ENCODE measurements at regions not wholly inside any gene's neighbourhood (a gene's known extent, or its start where the extent isn't known, plus 50 kb on each side); places are given as distances from the start of the nearest gene placed in this dataset.

DNA sequence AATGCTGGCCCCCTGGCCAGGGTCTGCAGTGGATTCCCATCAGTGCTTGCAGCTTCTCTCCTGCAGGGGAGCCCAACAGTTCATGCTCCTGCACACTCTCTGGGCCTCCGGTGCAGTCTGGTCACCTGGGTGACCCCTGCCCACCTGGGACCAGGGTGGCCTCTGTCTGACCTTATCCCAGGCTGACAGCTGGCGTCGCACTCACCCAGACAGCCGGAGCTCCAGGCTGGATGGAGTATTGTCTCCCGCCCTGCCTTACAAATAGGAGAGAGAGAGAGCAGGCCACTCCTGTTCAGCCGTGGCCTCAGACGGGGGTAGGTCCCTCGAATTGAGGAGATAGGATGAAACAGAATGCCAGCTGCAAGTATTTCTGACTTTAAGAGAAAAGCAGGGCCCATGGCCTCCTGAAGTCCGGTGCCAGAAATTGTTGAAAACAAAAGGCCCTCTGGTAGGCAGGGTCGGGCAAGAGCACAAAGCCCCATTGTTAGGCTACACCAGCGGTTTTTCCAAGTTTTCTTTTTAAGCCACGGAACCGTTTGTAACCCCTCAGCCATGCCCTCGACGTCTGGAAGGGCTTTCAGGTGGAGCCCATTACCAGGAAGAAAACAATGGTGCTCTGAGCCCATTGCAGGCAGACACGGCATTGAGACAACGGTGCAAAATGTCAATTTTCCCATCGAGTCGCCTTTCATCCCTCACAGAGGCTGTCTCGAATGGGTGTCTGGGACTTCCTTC is 258.4 kb downstream of the BCL11A start:
- DNase-seq: no peak

DNA sequence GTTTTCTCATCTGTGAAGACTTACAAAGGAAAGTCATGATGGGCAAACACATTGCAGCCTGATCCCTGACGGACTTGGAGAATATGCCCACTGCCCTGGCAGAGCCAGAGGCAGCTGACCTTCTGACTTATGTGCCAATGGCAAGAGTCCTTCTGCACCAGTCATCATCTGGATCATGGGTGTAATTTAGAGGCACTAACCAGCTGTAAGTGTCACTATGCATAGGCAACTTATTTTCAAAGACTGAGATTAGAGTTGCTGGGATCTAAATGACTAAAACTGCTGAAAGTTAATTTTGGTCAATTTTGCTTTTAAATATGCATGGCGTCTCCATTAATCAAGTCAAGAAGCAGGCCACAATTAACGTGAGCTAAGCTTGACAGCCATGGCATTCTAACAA is 261.2 kb downstream of the BCL11A start:
- DNase-seq: no peak

GRCh38 chr2:60290509-60290908 is 262.9 kb downstream of the BCL11A start:
- DNase-seq: no peak

GRCh38 chr2:60285626-60286316 is 267.7 kb downstream of the BCL11A start:
- no peak for DNase-seq

GRCh38 chr2:60283626-60284025 is 269.8 kb downstream of the BCL11A start:
- no peak for DNase-seq

- DNase-seq: no peak
Measured at GRCh38 chr2:60282886-60283285, 270.6 kb downstream of the BCL11A start.

DNA sequence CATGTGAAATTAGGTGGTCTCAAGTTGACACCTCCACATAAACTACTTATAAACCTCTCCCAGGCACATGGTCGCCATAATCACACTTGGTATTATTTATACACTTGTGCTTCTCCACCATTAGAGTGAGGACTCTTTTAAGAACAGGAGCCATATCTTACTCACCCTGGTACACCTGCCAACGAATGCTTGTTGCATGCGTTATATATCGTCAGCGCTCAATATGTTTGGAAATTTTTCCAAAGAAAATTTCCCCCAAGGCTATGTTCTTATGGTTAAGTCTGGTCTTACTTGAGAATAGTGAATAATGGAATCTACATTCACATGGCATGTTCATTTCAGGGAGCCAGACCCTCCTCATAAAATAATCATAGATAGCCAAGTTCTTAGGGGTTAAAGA is 271.7 kb downstream of the BCL11A start:
- no peak for DNase-seq

DNA sequence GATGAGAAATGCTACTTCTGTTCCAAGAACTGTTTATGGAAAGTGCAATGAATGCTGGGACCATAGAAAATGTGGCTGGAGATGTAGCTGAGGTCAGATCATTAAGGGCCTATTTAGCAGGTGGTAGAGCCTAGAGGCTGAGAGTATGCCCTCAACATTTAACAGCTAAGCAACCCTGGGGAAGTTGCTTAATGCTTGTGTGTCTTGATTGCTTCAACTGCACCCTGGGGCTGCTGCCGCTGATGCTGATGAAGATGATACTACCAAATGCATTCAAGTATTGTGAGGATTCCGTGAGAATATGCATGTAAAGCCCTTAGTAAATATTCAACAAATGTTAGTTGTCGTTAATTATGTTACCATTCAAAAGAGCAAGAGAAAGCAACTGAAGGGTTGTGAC is 273.2 kb downstream of the BCL11A start:
- no peak for DNase-seq

GRCh38 chr2:60278906-60279305 is 274.5 kb downstream of the BCL11A start:
- no peak for DNase-seq

GRCh38 chr2:60275958-60276357 is 277.5 kb downstream of the BCL11A start:
- DNase-seq: no peak

DNA sequence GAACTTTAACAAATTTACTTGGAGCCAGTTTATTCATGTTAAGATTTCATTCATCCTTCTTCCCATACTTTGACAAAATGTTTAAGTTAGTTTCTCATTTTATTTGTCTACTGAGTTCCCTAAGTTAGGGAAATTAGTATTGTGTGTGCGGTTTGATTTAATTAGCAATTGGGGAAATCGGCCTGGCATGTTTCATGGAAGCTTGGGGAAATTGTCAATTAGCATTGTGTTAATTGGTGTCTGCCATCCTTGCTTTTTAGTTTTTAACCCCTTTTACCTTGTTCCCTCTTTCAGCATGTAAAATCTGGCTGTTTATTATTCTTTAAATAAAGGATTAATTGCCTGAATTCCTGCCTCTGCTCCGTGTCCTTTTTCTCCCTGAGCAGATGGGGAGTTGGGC is 279.6 kb downstream of the BCL11A start:
- DNase-seq: no peak

GRCh38 chr2:60271713-60272112 is 281.7 kb downstream of the BCL11A start:
- DNase-seq: no peak

DNA sequence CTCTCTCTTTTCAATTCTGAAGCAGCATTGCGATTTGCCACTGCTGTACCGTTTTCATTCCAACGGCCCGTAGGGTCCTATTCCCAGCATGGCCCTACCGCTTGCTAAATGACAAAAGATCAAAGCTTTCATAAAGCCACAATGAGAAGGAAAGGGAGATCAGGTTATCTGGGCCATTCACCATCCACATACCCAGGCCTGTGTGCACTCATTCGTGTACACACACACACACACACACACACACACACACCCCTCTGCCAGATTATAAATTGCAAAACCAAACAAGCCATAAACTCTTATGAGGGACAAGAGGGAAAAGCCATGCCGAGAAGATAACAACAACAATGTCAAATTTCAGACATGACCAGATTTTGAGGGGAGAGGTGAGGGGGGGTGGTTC is 282.3 kb downstream of the BCL11A start:
- DNase-seq: no peak

GRCh38 chr2:60268661-60269060 is 284.8 kb downstream of the BCL11A start:
- no peak for DNase-seq

DNA sequence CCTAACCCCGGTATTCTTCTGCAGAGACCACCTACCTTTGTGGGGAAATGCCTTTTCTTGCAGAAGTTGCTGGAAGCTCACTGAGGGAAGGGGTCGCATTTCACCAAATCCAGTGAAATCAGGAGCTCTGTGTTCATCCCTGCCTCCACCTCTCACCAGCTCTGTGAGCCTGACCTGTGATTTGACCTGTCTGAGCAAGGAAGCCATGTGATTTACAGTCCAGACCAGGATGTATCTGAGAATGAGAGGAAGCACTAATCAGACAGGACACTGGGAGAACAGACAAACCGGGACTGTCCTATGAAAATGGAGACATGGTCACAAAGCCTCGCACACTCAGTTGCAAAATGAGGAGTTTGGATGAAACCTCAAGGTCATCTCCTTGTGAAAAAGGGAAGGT is 285.4 kb downstream of the BCL11A start:
- no peak for DNase-seq

GRCh38 chr2:60267122-60267521 is 286.3 kb downstream of the BCL11A start:
- DNase-seq: no peak

DNA sequence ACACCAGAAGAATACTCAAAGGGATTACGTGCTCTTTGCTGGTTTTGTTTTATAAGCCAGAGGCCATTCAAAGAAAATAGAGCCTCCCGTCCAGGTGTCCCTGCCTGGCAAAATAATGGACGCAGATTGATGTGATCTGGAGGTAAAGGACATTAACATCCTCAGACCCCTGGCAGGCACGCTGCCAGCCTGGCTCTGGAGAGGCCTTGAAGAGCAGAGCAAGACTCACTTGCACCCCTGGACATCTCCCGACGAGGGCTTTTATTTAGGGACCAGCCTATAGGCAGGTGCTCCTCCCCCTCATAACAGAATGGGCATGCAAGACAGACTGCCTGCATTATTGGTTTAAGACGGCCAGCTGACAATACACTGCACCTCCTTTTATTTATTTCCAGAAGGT is 291.3 kb downstream of the BCL11A start:
- DNase-seq: no peak

GRCh38 chr2:60260639-60261296 is 292.7 kb downstream of the BCL11A start:
- no peak for DNase-seq

DNA sequence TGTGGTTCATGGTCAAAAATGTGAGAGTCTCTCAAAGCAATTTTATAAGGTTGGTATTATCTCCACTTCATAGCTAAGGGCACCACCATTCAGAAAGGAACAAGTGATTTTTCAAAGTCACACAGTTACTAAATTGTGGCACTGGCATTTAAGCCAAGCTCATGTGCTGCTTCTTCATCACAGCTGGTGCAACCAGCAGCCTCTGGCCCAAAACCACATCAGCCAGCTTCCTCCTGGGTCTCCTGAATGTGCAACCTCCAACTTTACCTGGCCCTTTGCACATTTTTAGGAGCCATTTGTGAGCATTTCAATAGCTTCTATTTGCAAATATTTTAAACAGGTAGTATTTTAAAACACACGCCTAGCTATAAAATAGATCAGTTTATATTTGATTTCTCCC is 293.7 kb downstream of the BCL11A start:
- no peak for DNase-seq

GRCh38 chr2:60252581-60253150 is 300.8 kb downstream of the BCL11A start:
- no peak for DNase-seq

GRCh38 chr2:60251247-60251646 is 302.2 kb downstream of the BCL11A start:
- no peak for DNase-seq

DNA sequence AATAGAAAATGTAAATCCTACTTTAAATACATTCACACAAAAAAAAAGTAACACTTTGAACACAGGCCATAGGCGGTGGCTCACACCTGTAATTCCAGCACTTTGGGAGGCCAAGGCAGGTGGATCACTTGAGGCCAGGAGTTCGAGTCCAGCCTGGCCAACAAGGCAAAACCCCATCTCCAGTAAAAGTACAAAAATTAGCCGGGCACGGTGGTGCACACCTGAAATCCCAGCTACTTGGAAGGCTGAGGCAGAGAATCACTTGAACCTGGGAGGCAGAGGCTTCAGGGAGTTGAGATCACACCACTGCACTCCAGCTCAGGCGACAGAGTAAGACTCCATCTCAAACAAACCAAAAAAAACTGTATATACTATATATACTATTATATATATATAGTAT is 303.6 kb downstream of the BCL11A start:
- DNase-seq: no peak

DNA sequence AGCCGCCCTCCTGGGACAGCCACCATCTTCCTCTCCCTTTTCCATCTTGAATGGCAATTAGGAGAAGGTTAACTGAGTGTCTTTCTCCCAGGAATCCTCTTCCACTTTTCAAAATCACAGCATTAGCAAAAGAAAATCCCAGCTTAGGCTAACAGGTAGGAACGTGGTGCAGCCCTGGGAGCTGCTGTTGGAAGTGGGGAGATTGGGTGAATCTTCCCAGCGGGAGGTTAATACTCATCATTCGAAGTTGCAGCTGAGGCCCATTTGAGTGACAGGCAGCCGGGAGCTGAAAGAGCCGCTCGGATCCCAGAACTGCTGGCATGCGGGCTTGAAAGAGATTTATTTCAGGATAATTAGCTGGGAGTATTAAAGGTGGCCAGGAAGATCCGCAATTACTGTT is 306.0 kb downstream of the BCL11A start:
- DNase-seq: no peak
